Heart right ventricle (tissue), 16 donors: ENCODE measurements at regions not wholly inside any gene's neighbourhood (a gene's known extent, or its start where the extent isn't known, plus 50 kb on each side); places are given as distances from the start of the nearest gene placed in this dataset.

Experiments used
- ATAC-seq, 8 donors: fragments of 200-7000 bp; cut with Tn5 transposase; one replicate each; pipeline ENCODE4 v1.9.1; 2020; ENCODE audit warnings: mild to moderate bottlenecking in 8 of 8, moderate library complexity in 8 of 8, moderate number of reproducible peaks in 1 of 8
- DNase-seq, 2 donors: peaks; one replicate each; pipeline ENCODE4 v3.0.0-alpha.2; 2020
- H3K27ac ChIP-seq, 10 donors: fragments of 200-600 bp; sonication (generic) in 2 of 10; one replicate each; pipeline versions ENCODE4 v1.5.0 to v1.8.0; 2020 to 2022; ENCODE audit warnings: mild to moderate bottlenecking in 3 of 10
- H3K27me3 ChIP-seq, 7 donors: fragments of 200-600 bp; one replicate each; pipeline ENCODE4 v1.8.0; 2021 to 2022; ENCODE audit warnings: mild to moderate bottlenecking in 2 of 7
- H3K36me3 ChIP-seq, 9 donors: fragments of 200-600 bp; sonication (generic) in 1 of 9; one replicate each; pipeline versions ENCODE4 v1.5.0 to v1.8.0; 2020 to 2022; ENCODE audit warnings: mild to moderate bottlenecking in 2 of 9
- H3K4me1 ChIP-seq, 9 donors: fragments of 200-600 bp; sonication (generic) in 1 of 9; one replicate each; pipeline versions ENCODE4 v1.5.0 to v1.8.0; 2020 to 2022; ENCODE audit warnings: mild to moderate bottlenecking in 4 of 9
- H3K4me3 ChIP-seq, 10 donors: fragments of 200-600 bp; sonication (generic) in 2 of 10; one replicate each; pipeline versions ENCODE4 v1.5.0 to v1.8.0; 2020 to 2022; ENCODE audit warnings: mild to moderate bottlenecking in 7 of 10, moderate library complexity in 2 of 10
- H3K9me3 ChIP-seq, 11 donors: fragments of 200-600 bp in 10 of 11; sonication (generic) in 2 of 11; one replicate each; pipeline versions ENCODE4 v1.5.0 to v1.8.0; 2013 to 2022; ENCODE audit warnings: mild to moderate bottlenecking in 2 of 11, control low read depth in 1 of 11, moderate library complexity in 1 of 11
- WGBS, 2 donors: extraction: QIAGEN DNeasy Blood & Tissue Kit; methylation state at CpG; one replicate each; pipeline ENCODE4 v1.1.7; 2013; ENCODE audit warnings: inconsistent platforms in 1 of 2; 5-methylcytosine and 5-hydroxymethylcytosine counted together
- intact Hi-C, 10 donors: fragments of 100-400 bp; cut with DNase I; formaldehyde crosslinking; loops; one replicate each; pipeline versions ENCODE4 v1.11.1 to v1.14.2; 2022
- TF ChIP-seq, protein P1 (sequence below), 9 donors: fragments of 200-600 bp; sonication (generic) in 2 of 9; IDR thresholded peaks; one replicate each; pipeline versions ENCODE4 v1.5.0 to v1.8.0; 2021 to 2022; ENCODE audit warnings: antibody characterized with exemption in 9 of 9, mild to moderate bottlenecking in 5 of 9, moderate library complexity in 1 of 9
- donor health status: Arrhythmogenic right ventricular cardiomyopathy.
- donor health status: ischemic (EF 13 %, LVEDD 7.1; RV severe dilation, severe dysfunction).
- donor health status: healthy with polysubstance abuse.
- donor health status: DM: no; HTN: yes; CAD: no.
- donor health status: DM: no; HTN: no; CAD: no.
- donor health status: ischemic (EF 25% LVEDD 6.9; RV normal size, moderate dysfunction).
- donor health status: ischemic (EF 25% LVEDD 5.7; RV mildly dilated, moderate dysfunction).
- donor health status: healthy.
- donor health status: DM: yes; HTN: yes; CAD: no.
- donor health status: Ischemic cardiomyopathy.
- donor health status: ischemic (EF 35%, LVEDD 5.7; RV mildly dilated, moderate dysfunction).
- donor health status: nonischemic (EF 11% LVEDD 7.7; RV severe dilation, severe dysfunction).
- donor health status: DM: yes; HTN: yes; CAD: no.
- donor health status: PGD.
- donor health status: ischemic (EF 29% LVEDD 5.4; RV normal size, mild dysfunction).
- donor health status: nonischemic (EF 23%, LVEDD 6.1; RV moderate dilation, normal function).

- WGBS, 2 donors, result 69 to 75% methylated on average over 4 of the region's 4 CpGs
- no peaks in the 10 kb centered on the region for H3K4me1 ChIP-seq
- H3K9me3 ChIP-seq, result no peaks in the 10 kb centered on the region
- H3K27me3 ChIP-seq, result peaks cover 0 to 11% (median 0%) of the 10 kb centered on the region in 7 donors
- no peak overlapping the region for H3K27ac ChIP-seq
- intact Hi-C loops, result loop anchor here in 1 of 10 donors (10.0 kb wide), 1 partner anchor 54 kb away; no protein-coding TSS in a partner anchor
- ATAC-seq (no peak), DNase-seq (no peak)
- TF ChIP-seq, protein P1, sequence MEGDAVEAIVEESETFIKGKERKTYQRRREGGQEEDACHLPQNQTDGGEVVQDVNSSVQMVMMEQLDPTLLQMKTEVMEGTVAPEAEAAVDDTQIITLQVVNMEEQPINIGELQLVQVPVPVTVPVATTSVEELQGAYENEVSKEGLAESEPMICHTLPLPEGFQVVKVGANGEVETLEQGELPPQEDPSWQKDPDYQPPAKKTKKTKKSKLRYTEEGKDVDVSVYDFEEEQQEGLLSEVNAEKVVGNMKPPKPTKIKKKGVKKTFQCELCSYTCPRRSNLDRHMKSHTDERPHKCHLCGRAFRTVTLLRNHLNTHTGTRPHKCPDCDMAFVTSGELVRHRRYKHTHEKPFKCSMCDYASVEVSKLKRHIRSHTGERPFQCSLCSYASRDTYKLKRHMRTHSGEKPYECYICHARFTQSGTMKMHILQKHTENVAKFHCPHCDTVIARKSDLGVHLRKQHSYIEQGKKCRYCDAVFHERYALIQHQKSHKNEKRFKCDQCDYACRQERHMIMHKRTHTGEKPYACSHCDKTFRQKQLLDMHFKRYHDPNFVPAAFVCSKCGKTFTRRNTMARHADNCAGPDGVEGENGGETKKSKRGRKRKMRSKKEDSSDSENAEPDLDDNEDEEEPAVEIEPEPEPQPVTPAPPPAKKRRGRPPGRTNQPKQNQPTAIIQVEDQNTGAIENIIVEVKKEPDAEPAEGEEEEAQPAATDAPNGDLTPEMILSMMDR (IDR thresholded peaks at IDR 0.05), result no peak
- no peaks in the 10 kb centered on the region for H3K36me3 ChIP-seq
- no peak overlapping the region for H3K4me3 ChIP-seq
Measured at GRCh38 chr16:52748741-52749140, 201.8 kb upstream of the TOX3 start.

GRCh38 chr16:52747088-52747595 lies 200.2 kb upstream of the TOX3 start:
- Histone ChIP-seq H3K4me1 (no peaks in the 10 kb centered on the region), H3K36me3 (no peaks in the 10 kb centered on the region), H3K4me3 (no peak overlapping the region), H3K9me3 (no peaks in the 10 kb centered on the region), H3K27ac (no peak overlapping the region), H3K27me3 (peaks cover 0 to 11% (median 0%) of the 10 kb centered on the region in 7 donors)
- DNase-seq (no peak), ATAC-seq (no peak)
- WGBS, 2 donors, result 83 to 91% methylated on average over 2 of the region's 2 CpGs
- TF ChIP-seq, protein P1 (IDR thresholded peaks at IDR 0.05), result no peak
- intact Hi-C loops, result loop anchor here in 1 of 10 donors (10.0 kb wide), 1 partner anchor 52 kb away; no protein-coding TSS in a partner anchor

DNA sequence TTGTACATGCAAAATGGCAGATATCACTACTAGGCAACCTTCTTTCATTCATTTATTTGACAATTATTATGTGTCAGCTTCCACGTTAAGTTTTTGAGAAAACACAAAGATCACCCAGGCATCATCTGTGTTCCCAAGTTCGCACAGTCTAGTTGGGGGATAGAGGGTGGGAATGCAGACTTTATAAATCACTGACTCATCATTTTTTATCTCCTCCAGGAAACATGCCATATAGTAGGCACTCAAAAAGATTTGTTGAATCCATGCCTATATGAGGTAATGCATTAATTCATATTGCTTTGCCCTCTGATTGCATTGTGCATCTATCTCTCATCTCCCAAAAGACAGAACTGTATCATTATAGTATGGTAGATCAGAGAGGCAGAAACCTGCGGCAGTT lies 196.8 kb upstream of the TOX3 start:
- intact Hi-C loops, result loop anchor here in 1 of 10 donors (10.0 kb wide), 1 partner anchor 49 kb away; no protein-coding TSS in a partner anchor

GRCh38 chr16:52742608-52743170 lies 195.7 kb upstream of the TOX3 start:
- 74 to 83% methylated on average over 4 of the region's 4 CpGs for WGBS, 2 donors
- Histone ChIP-seq H3K27me3 (peaks cover 0 to 4% (median 0%) of the 10 kb centered on the region in 7 donors), H3K36me3 (no peaks in the 10 kb centered on the region), H3K27ac (no peak overlapping the region), H3K9me3 (peaks cover 0 to 8% (median 0%) of the 10 kb centered on the region in 11 donors), H3K4me1 (no peaks in the 10 kb centered on the region), H3K4me3 (no peak overlapping the region)
- TF ChIP-seq, protein P1 (IDR thresholded peaks at IDR 0.05), result no peak
- DNase-seq (no peak), ATAC-seq (no peak)
- intact Hi-C loops, result loop anchor here in 1 of 10 donors (10.0 kb wide), 1 partner anchor 48 kb away; no protein-coding TSS in a partner anchor

More for the DNA sequence above, 196.8 kb upstream of the TOX3 start:
- Histone ChIP-seq H3K36me3 (no peaks in the 10 kb centered on the region), H3K9me3 (peaks cover 0 to 8% (median 0%) of the 10 kb centered on the region in 11 donors), H3K4me3 (no peak overlapping the region), H3K27me3 (peaks cover 0 to 4% (median 0%) of the 10 kb centered on the region in 7 donors), H3K27ac (no peak overlapping the region), H3K4me1 (no peaks in the 10 kb centered on the region)
- TF ChIP-seq, protein P1 (IDR thresholded peaks at IDR 0.05), result no peak
- no peak for ATAC-seq
- 88 to 93% methylated on average over 3 of the region's 3 CpGs for WGBS, 2 donors
- no peak for DNase-seq
